ENCODE measurements at regions not wholly inside any gene's neighbourhood (a gene's known extent, or its start where the extent isn't known, plus 50 kb on each side); places are given as distances from the start of the nearest gene placed in this dataset.

DNA sequence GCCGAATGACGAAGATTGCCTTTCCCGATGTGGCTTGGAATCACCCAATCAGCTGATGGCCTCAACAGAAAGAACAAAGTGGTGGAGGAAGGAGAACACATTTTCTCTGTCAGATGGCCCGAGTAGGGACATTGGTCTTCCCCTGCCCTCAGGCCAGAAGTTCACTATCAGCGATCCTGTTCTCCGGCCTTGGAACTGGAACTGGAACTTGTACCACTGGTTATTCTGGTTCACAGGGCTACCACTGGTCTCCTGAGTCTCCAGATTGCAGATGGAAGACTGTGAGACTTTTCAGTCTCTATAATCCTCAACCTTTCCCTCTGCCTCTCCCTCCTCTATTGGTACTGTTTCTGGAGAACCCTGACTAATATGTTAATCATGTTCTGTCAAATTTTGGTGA lies 180.4 kb downstream of the ANKRD30B start (continued):
- TF ChIP-seq GTF2F1 (IDR thresholded peaks at IDR 0.05; ENCODE audit: low read length): no peak
- no peak for TF ChIP-seq HNRNPLL (IDR thresholded peaks at IDR 0.05; ENCODE audit: low read depth, low read length, poor library complexity, severe bottlenecking)
- TF ChIP-seq KDM1A (CRISPR knock-in tag; IDR thresholded peaks at IDR 0.05): no peak

GRCh38 chr18:14930076-14930475 lies 182.1 kb downstream of the ANKRD30B start:
- H3K27ac ChIP-seq (ENCODE audit: extremely low read length, insufficient read depth, low read length): no peak overlapping the region
- no peaks in the 10 kb centered on the region for H3K36me3 ChIP-seq (replicated peaks in 1 of 2; ENCODE audit: control insufficient read depth in 1 of 2, insufficient read depth in 2 of 2, low read length in 2 of 2)
- in situ Hi-C loops (cut with HindIII; ENCODE audit: extremely low pct_ligation_motif_present, low pct_unique_long_range_greater_than_20kb): no loop called here
- CTCF ChIA-PET (ENCODE audit: low intra/inter-chr PET ratio, low total read pairs): no interaction called here
- intact Hi-C loops (cut with micrococcal nuclease; ENCODE audit: unreplicated experiment): no loop called here
- BruUV-seq (replicated peaks): no TSS peak
- no peak overlapping the region for H3K9ac ChIP-seq (ENCODE audit: insufficient read depth, low read depth, low read length)
- WGBS (ENCODE audit: low lambda C conversion rate): 0% methylated on average over 2 of the region's 3 CpGs
- POLR2A ChIA-PET: no interaction called here
- no peak overlapping the region for H3K4me2 ChIP-seq (ENCODE audit: low read depth, low read length)
- no peaks in the 10 kb centered on the region for H3K9me3 ChIP-seq (ENCODE audit: low read length)
- ATAC-seq: no peak
- no peaks in the 10 kb centered on the region; a peak in 1 of 5 replicates for H3K27me3 ChIP-seq (ENCODE audit: control insufficient read depth in 1 of 2, insufficient read depth in 2 of 2, low read length in 2 of 2)
- DNase-seq (ENCODE audit: low spot score): no peak
- H4K20me1 ChIP-seq (ENCODE audit: insufficient read depth, low read length): no peaks in the 10 kb centered on the region
- no peaks in the 10 kb centered on the region for H3K79me2 ChIP-seq (ENCODE audit: insufficient read depth, low read length)
- no peak overlapping the region for H3K4me3 ChIP-seq (replicated peaks in 1 of 3; ENCODE audit: insufficient read depth in 1 of 3, low read depth in 2 of 3, low read length in 3 of 3)
- no peak for FAIRE-seq
- no peaks in the 10 kb centered on the region for H3K4me1 ChIP-seq (ENCODE audit: insufficient read depth, low read length)
- no peak overlapping the region for H2AFZ ChIP-seq (ENCODE audit: low read length)
- TF ChIP-seq SAP130 (CRISPR knock-in tag; IDR thresholded peaks at IDR 0.05; ENCODE audit: low read depth) (no peak), ZNF557 (CRISPR knock-in tag; IDR thresholded peaks at IDR 0.05) (no peak), RARG (CRISPR knock-in tag; IDR thresholded peaks at IDR 0.05; ENCODE audit: low read depth) (no peak), GABPA (IDR thresholded peaks at IDR 0.05; ENCODE audit: low read depth, low read length) (no peak), GABPA (CRISPR knock-in tag; IDR thresholded peaks at IDR 0.05; ENCODE audit: low read depth) (no peak), ZBTB38 (CRISPR knock-in tag; IDR thresholded peaks at IDR 0.05) (no peak), PRPF4 (IDR thresholded peaks at IDR 0.05; ENCODE audit: low read depth, low read length, poor library complexity, severe bottlenecking) (no peak), STAT5B (CRISPR knock-in tag; IDR thresholded peaks at IDR 0.05) (no peak), ZNF260 (CRISPR knock-in tag; IDR thresholded peaks at IDR 0.05; ENCODE audit: borderline replicate concordance, low read depth) (no peak), ZFP36L2 (CRISPR knock-in tag; IDR thresholded peaks at IDR 0.05) (no peak), ZNF230 (CRISPR knock-in tag; IDR thresholded peaks at IDR 0.05) (no peak), SP5 (CRISPR knock-in tag; IDR thresholded peaks at IDR 0.05; ENCODE audit: borderline replicate concordance, low read depth) (no peak), PHF21A (CRISPR knock-in tag; IDR thresholded peaks at IDR 0.05) (no peak), TAF15 (IDR thresholded peaks at IDR 0.05; ENCODE audit: low read depth, low read length, poor library complexity, severe bottlenecking) (no peak), TBX2 (CRISPR knock-in tag; IDR thresholded peaks at IDR 0.05; ENCODE audit: borderline replicate concordance) (no peak), ZNF782 (CRISPR knock-in tag; IDR thresholded peaks at IDR 0.05; ENCODE audit: borderline replicate concordance) (no peak)
- TF ChIP-seq, protein P1, sequence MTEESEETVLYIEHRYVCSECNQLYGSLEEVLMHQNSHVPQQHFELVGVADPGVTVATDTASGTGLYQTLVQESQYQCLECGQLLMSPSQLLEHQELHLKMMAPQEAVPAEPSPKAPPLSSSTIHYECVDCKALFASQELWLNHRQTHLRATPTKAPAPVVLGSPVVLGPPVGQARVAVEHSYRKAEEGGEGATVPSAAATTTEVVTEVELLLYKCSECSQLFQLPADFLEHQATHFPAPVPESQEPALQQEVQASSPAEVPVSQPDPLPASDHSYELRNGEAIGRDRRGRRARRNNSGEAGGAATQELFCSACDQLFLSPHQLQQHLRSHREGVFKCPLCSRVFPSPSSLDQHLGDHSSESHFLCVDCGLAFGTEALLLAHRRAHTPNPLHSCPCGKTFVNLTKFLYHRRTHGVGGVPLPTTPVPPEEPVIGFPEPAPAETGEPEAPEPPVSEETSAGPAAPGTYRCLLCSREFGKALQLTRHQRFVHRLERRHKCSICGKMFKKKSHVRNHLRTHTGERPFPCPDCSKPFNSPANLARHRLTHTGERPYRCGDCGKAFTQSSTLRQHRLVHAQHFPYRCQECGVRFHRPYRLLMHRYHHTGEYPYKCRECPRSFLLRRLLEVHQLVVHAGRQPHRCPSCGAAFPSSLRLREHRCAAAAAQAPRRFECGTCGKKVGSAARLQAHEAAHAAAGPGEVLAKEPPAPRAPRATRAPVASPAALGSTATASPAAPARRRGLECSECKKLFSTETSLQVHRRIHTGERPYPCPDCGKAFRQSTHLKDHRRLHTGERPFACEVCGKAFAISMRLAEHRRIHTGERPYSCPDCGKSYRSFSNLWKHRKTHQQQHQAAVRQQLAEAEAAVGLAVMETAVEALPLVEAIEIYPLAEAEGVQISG (CRISPR knock-in tag; IDR thresholded peaks at IDR 0.05): no peak
- TF ChIP-seq, protein P2, sequence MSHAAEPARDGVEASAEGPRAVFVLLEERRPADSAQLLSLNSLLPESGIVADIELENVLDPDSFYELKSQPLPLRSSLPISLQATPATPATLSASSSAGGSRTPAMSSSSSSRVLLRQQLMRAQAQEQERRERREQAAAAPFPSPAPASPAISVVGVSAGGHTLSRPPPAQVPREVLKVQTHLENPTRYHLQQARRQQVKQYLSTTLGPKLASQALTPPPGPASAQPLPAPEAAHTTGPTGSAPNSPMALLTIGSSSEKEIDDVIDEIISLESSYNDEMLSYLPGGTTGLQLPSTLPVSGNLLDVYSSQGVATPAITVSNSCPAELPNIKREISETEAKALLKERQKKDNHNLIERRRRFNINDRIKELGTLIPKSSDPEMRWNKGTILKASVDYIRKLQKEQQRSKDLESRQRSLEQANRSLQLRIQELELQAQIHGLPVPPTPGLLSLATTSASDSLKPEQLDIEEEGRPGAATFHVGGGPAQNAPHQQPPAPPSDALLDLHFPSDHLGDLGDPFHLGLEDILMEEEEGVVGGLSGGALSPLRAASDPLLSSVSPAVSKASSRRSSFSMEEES (CRISPR knock-in tag; IDR thresholded peaks at IDR 0.05): no peak
